ENCODE measurements at regions not wholly inside any gene's neighbourhood (a gene's known extent, or its start where the extent isn't known, plus 50 kb on each side); places are given as distances from the start of the nearest gene placed in this dataset.

DNA sequence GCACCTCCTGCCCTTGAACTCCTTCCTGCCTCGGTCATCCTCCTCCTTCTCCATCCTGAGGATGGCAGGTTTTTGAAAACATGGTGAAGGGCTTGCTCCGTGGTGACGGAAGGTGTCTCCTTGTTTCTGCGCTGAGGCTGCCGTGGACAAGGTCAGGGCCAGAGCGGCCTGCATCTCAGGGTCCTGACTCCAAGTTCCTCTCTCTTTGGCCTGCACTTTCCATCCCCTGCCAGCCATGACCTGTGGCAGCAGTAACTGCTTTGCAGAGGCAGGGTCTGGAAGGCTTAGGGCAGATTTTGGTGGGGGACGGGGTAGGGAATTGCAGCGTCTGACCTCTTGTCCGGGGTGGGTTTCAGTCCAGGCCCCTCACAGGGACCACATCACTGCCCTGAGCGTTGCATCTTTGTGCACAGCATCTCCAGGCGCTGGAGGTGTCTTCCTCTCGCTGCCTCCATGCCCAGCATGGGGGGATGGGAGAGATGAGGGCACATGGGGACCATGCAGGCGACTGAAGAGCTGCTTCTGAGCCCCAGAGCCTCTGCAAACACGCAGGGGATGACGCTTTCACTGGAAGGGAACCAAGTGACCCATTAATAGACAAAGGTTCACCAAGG lies 216.8 kb downstream of the TEX29 start:
- Mint-ChIP-seq H3K27ac (no peak overlapping the region), H3K9me3 (no peaks in the 10 kb centered on the region), H3K4me1 (ENCODE audit: low read depth) (no peaks in the 10 kb centered on the region), H3K4me3 (no peak overlapping the region), H3K27me3 (peaks cover 19% of the 10 kb centered on the region), H3K36me3 (ENCODE audit: low read depth) (no peaks in the 10 kb centered on the region)
- CTCF ChIA-PET = no interaction called here
- ATAC-seq = no peak
- POLR2A ChIA-PET = no interaction called here
- no peak for DNase-seq
- intact Hi-C loops (cut with micrococcal nuclease) = no loop called here
- TF ChIP-seq, protein P1, sequence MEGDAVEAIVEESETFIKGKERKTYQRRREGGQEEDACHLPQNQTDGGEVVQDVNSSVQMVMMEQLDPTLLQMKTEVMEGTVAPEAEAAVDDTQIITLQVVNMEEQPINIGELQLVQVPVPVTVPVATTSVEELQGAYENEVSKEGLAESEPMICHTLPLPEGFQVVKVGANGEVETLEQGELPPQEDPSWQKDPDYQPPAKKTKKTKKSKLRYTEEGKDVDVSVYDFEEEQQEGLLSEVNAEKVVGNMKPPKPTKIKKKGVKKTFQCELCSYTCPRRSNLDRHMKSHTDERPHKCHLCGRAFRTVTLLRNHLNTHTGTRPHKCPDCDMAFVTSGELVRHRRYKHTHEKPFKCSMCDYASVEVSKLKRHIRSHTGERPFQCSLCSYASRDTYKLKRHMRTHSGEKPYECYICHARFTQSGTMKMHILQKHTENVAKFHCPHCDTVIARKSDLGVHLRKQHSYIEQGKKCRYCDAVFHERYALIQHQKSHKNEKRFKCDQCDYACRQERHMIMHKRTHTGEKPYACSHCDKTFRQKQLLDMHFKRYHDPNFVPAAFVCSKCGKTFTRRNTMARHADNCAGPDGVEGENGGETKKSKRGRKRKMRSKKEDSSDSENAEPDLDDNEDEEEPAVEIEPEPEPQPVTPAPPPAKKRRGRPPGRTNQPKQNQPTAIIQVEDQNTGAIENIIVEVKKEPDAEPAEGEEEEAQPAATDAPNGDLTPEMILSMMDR (IDR thresholded peaks at IDR 0.05) = no peak

DNA sequence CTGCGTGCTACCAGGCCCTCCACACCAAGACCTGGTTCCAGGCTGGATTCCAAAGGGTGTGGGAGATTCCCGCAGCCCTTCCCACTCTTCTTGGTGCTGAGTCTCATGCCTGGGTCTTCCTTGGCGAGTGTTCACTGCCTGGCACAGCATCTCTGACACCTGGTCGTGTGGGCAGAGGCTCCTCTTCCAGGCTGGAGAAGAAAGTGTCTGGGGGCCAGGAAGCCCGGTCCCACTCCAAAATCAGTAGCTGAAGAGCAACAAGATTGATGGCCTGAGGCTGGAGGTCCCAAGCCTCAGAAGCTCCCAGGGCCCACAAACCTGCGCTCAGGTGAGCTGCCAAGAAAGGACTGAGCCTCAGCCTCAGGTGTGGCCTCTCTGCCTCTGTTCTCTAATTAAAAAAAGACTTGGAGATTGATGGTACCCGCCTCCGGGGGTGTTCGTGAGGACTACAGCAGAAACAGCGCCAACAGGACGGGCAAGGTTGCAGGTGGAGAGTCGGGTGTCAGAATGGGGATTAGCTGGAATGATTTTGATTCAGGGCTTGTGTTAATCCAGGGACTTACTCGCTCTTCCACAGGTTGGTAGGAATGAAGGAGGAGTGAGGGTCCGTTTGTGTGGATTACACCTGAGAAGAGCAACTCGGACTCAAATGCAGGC lies 217.5 kb downstream of the TEX29 start:
- no peaks in the 10 kb centered on the region for H3K9me3 Mint-ChIP-seq
- ATAC-seq (no peak), DNase-seq (no peak)
- CTCF ChIA-PET = no interaction called here
- no peaks in the 10 kb centered on the region for H3K36me3 Mint-ChIP-seq (ENCODE audit: low read depth)
- H3K27me3 Mint-ChIP-seq = peaks cover 16% of the 10 kb centered on the region
- H3K4me1 Mint-ChIP-seq (ENCODE audit: low read depth) = no peaks in the 10 kb centered on the region
- no peak overlapping the region for H3K4me3 Mint-ChIP-seq
- TF ChIP-seq, protein P1 (IDR thresholded peaks at IDR 0.05) = no peak
- POLR2A ChIA-PET = no interaction called here
- no peak overlapping the region for H3K27ac Mint-ChIP-seq
- intact Hi-C loops (cut with micrococcal nuclease) = no loop called here

DNA sequence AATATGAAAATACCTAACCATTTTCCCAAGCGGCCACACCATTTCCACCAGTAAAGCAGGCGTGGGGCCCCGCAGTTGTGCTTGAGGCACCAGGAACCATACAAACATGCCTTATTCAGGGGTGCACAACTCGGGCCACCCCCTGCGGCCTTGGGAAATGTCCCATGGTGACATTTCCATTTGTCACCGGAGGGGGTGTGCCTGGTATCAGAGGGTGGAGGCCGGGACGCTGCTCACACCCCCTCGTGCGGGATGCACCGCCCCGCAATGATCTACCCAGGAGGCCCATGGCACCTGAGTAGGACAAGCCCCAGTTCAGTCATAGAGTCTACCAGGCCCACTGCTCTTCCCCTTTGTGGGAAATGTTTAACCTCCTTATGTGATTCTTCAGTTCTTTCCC lies 218.8 kb downstream of the TEX29 start:
- TF ChIP-seq, protein P1 (IDR thresholded peaks at IDR 0.05) = no peak
- Mint-ChIP-seq H3K4me1 (ENCODE audit: low read depth) (no peaks in the 10 kb centered on the region), H3K9me3 (no peaks in the 10 kb centered on the region), H3K36me3 (ENCODE audit: low read depth) (no peaks in the 10 kb centered on the region), H3K27ac (no peak overlapping the region), H3K27me3 (peaks cover 12% of the 10 kb centered on the region), H3K4me3 (no peak overlapping the region)
- no peak for ATAC-seq
- intact Hi-C loops (cut with micrococcal nuclease) = no loop called here
- no peak for DNase-seq
- POLR2A ChIA-PET = interaction anchor here (0.6 kb wide), 1 partner anchor 444 kb away, joined by 3 read pairs; no protein-coding TSS in a partner anchor
- CTCF ChIA-PET = no interaction called here

DNA sequence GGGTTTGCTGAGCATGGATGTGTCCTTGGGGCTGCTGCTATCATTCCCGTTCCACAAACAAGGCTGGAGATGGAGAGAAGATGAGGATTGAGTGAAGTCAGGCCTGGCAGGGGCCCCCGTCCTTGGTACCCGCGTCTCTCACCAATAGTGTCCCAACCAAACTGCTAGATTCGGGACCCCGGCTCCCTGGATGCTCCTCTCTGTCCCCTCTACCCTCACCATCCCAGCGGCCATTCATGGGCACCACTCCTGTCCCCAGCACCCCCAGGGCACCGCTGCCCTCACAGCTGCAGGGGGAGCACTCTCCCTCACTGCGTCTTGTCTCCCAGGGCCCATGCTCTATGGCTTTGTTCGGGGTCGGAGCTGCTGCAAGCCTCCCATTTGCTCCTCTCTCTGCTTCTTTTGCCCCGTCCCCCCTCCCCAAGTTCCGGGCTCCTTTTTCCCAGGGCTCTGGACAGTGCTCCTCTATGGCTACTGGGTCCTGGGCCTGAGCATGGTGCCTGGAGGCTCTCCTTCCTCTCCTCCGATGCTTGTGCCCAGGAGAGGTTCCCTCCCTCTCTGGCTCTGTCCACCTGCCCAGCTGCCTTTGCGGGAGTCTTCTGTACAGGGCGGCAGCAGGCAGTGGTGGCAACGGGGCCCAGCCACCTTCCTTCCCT lies 219.5 kb downstream of the TEX29 start:
- no peak for DNase-seq
- H3K9me3 Mint-ChIP-seq = no peaks in the 10 kb centered on the region
- H3K4me3 Mint-ChIP-seq = no peak overlapping the region
- TF ChIP-seq, protein P1 (IDR thresholded peaks at IDR 0.05) = no peak
- no peak for ATAC-seq
- no peaks in the 10 kb centered on the region for H3K36me3 Mint-ChIP-seq (ENCODE audit: low read depth)
- H3K4me1 Mint-ChIP-seq (ENCODE audit: low read depth) = no peaks in the 10 kb centered on the region
- intact Hi-C loops (cut with micrococcal nuclease) = no loop called here
- H3K27me3 Mint-ChIP-seq = peaks cover 12% of the 10 kb centered on the region
- ChIA-PET CTCF (no interaction called here), POLR2A (no interaction called here)
- H3K27ac Mint-ChIP-seq = no peak overlapping the region

DNA sequence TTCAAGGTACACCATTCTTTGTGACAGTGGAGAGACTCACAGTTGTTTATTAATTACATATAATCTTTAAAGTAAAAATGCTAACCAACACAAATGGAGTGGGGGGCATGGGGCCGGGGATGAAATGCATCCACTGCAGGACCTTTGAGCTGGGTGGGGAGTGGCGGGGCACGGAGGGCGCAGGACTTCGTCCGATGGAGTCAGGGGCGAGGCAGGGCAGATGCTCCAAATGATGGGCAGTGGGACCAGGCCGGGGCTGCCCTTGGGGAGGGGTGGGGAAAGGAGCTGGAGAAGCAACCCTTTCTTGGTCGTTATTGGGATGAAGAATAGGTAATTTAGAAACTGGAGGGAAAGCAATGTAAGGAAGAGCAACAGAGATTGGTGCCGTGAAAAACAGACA lies 220.0 kb downstream of the TEX29 start:
- CTCF ChIA-PET = no interaction called here
- Mint-ChIP-seq H3K4me1 (ENCODE audit: low read depth) (no peaks in the 10 kb centered on the region), H3K36me3 (ENCODE audit: low read depth) (no peaks in the 10 kb centered on the region)

More for the DNA sequence above, 220.0 kb downstream of the TEX29 start:
- intact Hi-C loops (cut with micrococcal nuclease) = no loop called here
- no peak for DNase-seq
- no peak for ATAC-seq
- H3K27ac Mint-ChIP-seq = no peak overlapping the region
- TF ChIP-seq, protein P1 (IDR thresholded peaks at IDR 0.05) = no peak
- H3K4me3 Mint-ChIP-seq = no peak overlapping the region
- POLR2A ChIA-PET = no interaction called here
- peaks cover 8% of the 10 kb centered on the region for H3K27me3 Mint-ChIP-seq
- H3K9me3 Mint-ChIP-seq = no peaks in the 10 kb centered on the region
